HEK293T (cell line): ENCODE measurements at regions not wholly inside any gene's neighbourhood (a gene's known extent, or its start where the extent isn't known, plus 50 kb on each side); places are given as distances from the start of the nearest gene placed in this dataset.

Experiments used
- CTCF ChIA-PET: fragments of 350-600 bp; formaldehyde crosslinking; extraction: SDS; loops from one replicate; lab custom pipeline; 2021; ENCODE audit warnings: antibody characterized with exemption, inconsistent platforms; lab: Yijun Ruan, JAX
- POLR2A ChIA-PET: fragments of 350-600 bp; formaldehyde crosslinking; extraction: SDS; loops from one replicate; lab custom pipeline; 2020; ENCODE audit warnings: antibody characterized with exemption, inconsistent platforms; lab: Yijun Ruan, JAX
- DNase-seq: peaks from one replicate; pipeline ENCODE4 v3.0.0; 2012; ENCODE audit warnings: mixed read lengths; ENCODE audit errors: extremely low spot score
- ARNT ChIP-seq: fragments of 450-650 bp; IDR thresholded peaks from 2 replicates; pipeline ENCODE4 v1.6.1; 2017; ENCODE audit warnings: mild to moderate bottlenecking
- BHLHE40 ChIP-seq: fragments of 450-650 bp; IDR thresholded peaks from 2 replicates; pipeline ENCODE4 v1.6.1; 2016; ENCODE audit warnings: mild to moderate bottlenecking, moderate library complexity, borderline replicate concordance
- CTBP1 ChIP-seq: fragments of 450-650 bp; IDR thresholded peaks from 2 replicates; pipeline ENCODE4 v1.6.1; 2016; ENCODE audit warnings: borderline replicate concordance
- ELF4 ChIP-seq: fragments of 450-650 bp; IDR thresholded peaks from 2 replicates; pipeline ENCODE4 v1.6.1; 2017; ENCODE audit warnings: antibody characterized with exemption
- FOXA1 ChIP-seq: fragments of 450-650 bp; IDR thresholded peaks from 2 replicates; pipeline ENCODE4 v1.6.1; 2016; ENCODE audit warnings: mild to moderate bottlenecking
- FOXK2 ChIP-seq: fragments of 450-650 bp; IDR thresholded peaks from 2 replicates; pipeline ENCODE4 v1.6.1; 2016; ENCODE audit warnings: mild to moderate bottlenecking
- FOXM1 ChIP-seq: fragments of 450-650 bp; IDR thresholded peaks from 2 replicates; pipeline ENCODE4 v1.6.1; 2017; ENCODE audit warnings: mild to moderate bottlenecking, borderline replicate concordance
- HDGF ChIP-seq: fragments of 450-650 bp; IDR thresholded peaks from 2 replicates; pipeline ENCODE4 v1.6.1; 2017; ENCODE audit warnings: antibody characterized with exemption, borderline replicate concordance
- L3MBTL2 ChIP-seq: fragments of 450-650 bp; conservative IDR thresholded peaks from 2 replicates; pipeline ENCODE4 v1.6.1; 2016; ENCODE audit warnings: mild to moderate bottlenecking
- LEF1 ChIP-seq: fragments of 450-650 bp; IDR thresholded peaks from 2 replicates; pipeline ENCODE4 v1.6.1; 2017; ENCODE audit warnings: mild to moderate bottlenecking, borderline replicate concordance
- NFRKB ChIP-seq: fragments of 450-650 bp; IDR thresholded peaks from 2 replicates; pipeline ENCODE4 v1.6.1; 2016; ENCODE audit warnings: mild to moderate bottlenecking, moderate library complexity
- SP1 ChIP-seq: fragments of 450-650 bp; IDR thresholded peaks from 2 replicates; pipeline ENCODE4 v1.6.1; 2017
- SUZ12 ChIP-seq: fragments of 450-650 bp; IDR thresholded peaks from 2 replicates; pipeline ENCODE4 v1.6.1; 2016; ENCODE audit warnings: mild to moderate bottlenecking
- TARDBP ChIP-seq: fragments of 450-650 bp; IDR thresholded peaks from 2 replicates; pipeline ENCODE4 v1.6.1; 2016
- ZNF384 ChIP-seq: fragments of 450-650 bp; IDR thresholded peaks from 2 replicates; pipeline ENCODE4 v1.6.1; 2016
- TF ChIP-seq, protein P1 (sequence below): fragments of 450-650 bp; IDR thresholded peaks from 2 replicates; pipeline ENCODE4 v1.6.1; 2016

DNA sequence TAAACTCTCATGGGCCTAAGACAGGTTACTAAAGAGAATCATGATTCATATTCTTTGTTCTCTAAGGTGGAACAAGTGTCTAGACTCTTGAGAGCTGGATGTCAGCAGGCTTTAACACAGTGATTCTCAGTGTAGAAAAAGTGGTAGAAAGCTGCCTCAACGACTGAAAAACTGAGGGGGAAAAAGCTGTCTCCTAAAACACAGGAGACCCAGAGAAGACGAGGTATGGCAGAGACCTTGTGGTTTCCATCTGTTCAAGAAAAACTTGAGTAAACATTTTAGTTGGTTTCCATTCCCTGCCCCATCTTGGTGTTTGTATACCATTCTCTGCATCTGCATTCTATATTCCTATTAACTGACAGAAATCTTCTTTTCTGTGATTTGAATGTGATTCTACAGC, 57.6 kb upstream of the MAP3K7 start:
- no peak for TF ChIP-seq SUZ12
- no peak for TF ChIP-seq NFRKB
- no peak for TF ChIP-seq CTBP1
- TF ChIP-seq SP1, result no peak
- no peak for TF ChIP-seq FOXA1
- TF ChIP-seq ZNF384, result no peak
- TF ChIP-seq, protein P1, sequence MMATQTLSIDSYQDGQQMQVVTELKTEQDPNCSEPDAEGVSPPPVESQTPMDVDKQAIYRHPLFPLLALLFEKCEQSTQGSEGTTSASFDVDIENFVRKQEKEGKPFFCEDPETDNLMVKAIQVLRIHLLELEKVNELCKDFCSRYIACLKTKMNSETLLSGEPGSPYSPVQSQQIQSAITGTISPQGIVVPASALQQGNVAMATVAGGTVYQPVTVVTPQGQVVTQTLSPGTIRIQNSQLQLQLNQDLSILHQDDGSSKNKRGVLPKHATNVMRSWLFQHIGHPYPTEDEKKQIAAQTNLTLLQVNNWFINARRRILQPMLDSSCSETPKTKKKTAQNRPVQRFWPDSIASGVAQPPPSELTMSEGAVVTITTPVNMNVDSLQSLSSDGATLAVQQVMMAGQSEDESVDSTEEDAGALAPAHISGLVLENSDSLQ, result no peak
- no peak for TF ChIP-seq FOXM1
- TF ChIP-seq HDGF, result no peak
- TF ChIP-seq FOXK2, result no peak
- no peak for TF ChIP-seq ARNT
- no peak for TF ChIP-seq L3MBTL2
- no peak for TF ChIP-seq TARDBP
- no peak for TF ChIP-seq LEF1
- POLR2A ChIA-PET, result no interaction called here
- CTCF ChIA-PET, result no interaction called here
- no peak for DNase-seq

DNA sequence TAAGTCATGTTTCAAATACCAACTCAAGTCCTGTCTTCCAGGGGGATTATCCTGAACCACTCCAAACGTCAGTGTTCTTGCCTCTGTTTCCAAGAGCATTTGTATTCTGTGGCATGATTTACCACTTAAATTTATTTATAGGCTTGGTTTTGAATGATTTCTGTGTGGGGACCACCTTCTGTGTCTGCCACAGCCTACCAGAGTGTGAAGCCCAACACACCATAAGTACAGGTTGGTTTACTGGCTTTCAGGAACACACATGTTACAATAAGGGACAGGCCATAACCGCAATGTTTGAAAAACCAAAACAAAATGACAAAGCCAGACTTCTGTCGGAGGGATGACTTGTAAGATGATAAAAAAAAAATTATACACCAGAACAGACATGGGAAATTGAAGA, 56.5 kb upstream of the MAP3K7 start:
- POLR2A ChIA-PET, result no interaction called here
- TF ChIP-seq, protein P1, result peak; percentile 90
- no peak for TF ChIP-seq BHLHE40
- CTCF ChIA-PET, result no interaction called here
- peak; percentile 45 for DNase-seq

DNA sequence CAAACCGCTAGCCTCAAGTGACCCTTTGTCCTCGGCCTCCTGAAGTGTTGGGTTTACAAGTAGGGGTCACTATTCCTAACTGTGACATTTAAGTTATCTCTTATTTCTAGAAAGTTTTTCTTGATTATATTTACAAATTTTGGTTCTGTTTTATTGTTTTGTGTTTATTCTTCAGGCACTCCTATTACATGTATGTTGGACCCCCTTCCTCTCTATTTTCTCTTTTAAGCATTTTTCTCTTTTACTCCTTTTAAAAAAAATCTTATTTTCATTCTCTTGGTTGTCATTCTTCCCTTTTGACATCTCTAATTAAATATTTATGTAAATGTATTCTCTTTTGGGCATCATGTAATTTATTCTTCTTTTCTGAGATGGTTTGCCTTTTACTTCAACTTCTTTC, 50.4 kb upstream of the MAP3K7 start:
- POLR2A ChIA-PET, result no interaction called here
- TF ChIP-seq FOXK2 (no peak), ELF4 (no peak), L3MBTL2 (no peak), SP1 (no peak), CTBP1 (no peak), FOXM1 (no peak), NFRKB (no peak), ZNF384 (no peak), SUZ12 (no peak), HDGF (no peak)
- TF ChIP-seq, protein P1, result no peak
- CTCF ChIA-PET, result no interaction called here
- DNase-seq, result no peak
